SH-SY5Y (cell line): ENCODE measurements at regions not wholly inside any gene's neighbourhood (a gene's known extent, or its start where the extent isn't known, plus 50 kb on each side); places are given as distances from the start of the nearest gene placed in this dataset.

Experiments used
- GATA2 ChIP-seq: IDR thresholded peaks from 2 replicates; pipeline ENCODE4 v1.6.1; 2011; ENCODE audit warnings: mild to moderate bottlenecking, low read depth, low read length
- GATA3 ChIP-seq: IDR thresholded peaks from 2 replicates; pipeline ENCODE4 v1.6.1; 2011; ENCODE audit warnings: low read depth, mild to moderate bottlenecking, low read length, moderate library complexity

DNA sequence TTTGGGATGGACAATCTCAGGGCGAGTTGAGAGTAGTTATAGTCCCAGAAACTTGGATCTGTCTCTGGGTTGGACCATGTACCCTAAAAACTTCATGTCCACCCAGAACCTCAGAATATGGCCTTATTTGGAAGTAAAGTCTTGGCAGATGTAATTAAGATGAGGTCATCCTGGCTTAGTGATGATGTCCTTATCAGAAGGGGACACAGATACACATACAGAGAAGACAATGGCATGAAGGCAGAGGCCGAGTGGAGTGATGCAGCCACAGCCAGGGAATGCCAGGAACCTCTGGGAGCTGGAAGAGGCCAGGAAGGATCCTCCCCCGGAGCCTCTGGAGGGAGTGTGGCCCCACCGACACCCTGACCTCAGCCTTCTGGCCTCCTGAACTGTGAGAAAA is 61.2 kb upstream of the STX18 start:
- TF ChIP-seq GATA2 (no peak), GATA3 (no peak)
